GM18519 (cell line): ENCODE measurements at regions not wholly inside any gene's neighbourhood (a gene's known extent, or its start where the extent isn't known, plus 50 kb on each side); places are given as distances from the start of the nearest gene placed in this dataset.

Source experiments
- ATAC-seq: cut with Tn5 transposase; IDR thresholded peaks from one replicate; pipeline ENCODE4 v1.9.1; 2021; ENCODE audit warnings: mild to moderate bottlenecking, moderate library complexity; ENCODE audit not compliant: unreplicated experiment, low FRiP score

GRCh38 chr11:8820401-8820800 lies 90.6 kb upstream of the AKIP1 start:
- ATAC-seq = no peak

GRCh38 chr11:8822469-8822868 lies 88.5 kb upstream of the AKIP1 start:
- no peak for ATAC-seq

GRCh38 chr11:8823174-8823742 lies 87.7 kb upstream of the AKIP1 start:
- ATAC-seq = no peak

GRCh38 chr11:8826139-8826786 lies 84.7 kb upstream of the AKIP1 start:
- ATAC-seq = no peak

- ATAC-seq = no peak
Observed at GRCh38 chr11:8826901-8827560, 84.0 kb upstream of the AKIP1 start.

- ATAC-seq = no peak
Observed at GRCh38 chr11:8828046-8828445, 82.9 kb upstream of the AKIP1 start.

- ATAC-seq = no peak
Observed at GRCh38 chr11:8828580-8829361, 82.2 kb upstream of the AKIP1 start.

GRCh38 chr11:8829556-8829955 lies 81.4 kb upstream of the AKIP1 start:
- no peak for ATAC-seq

GRCh38 chr11:8830641-8831040 lies 80.3 kb upstream of the AKIP1 start:
- no peak for ATAC-seq

GRCh38 chr11:8831861-8832260 lies 79.1 kb upstream of the AKIP1 start:
- ATAC-seq = no peak

GRCh38 chr11:8832571-8833260 lies 78.3 kb upstream of the AKIP1 start:
- peak; percentile 73 for ATAC-seq

GRCh38 chr11:8833568-8834315 lies 77.2 kb upstream of the AKIP1 start:
- no peak for ATAC-seq

- ATAC-seq = no peak
Observed at GRCh38 chr11:8834379-8834778, 76.6 kb upstream of the AKIP1 start.

- no peak for ATAC-seq
Observed at GRCh38 chr11:8838248-8838647, 72.7 kb upstream of the AKIP1 start.

- ATAC-seq = no peak
Observed at GRCh38 chr11:8839306-8839956, 71.6 kb upstream of the AKIP1 start.

GRCh38 chr11:8839957-8840945 lies 70.7 kb upstream of the AKIP1 start:
- no peak for ATAC-seq

GRCh38 chr11:8841899-8842298 lies 69.1 kb upstream of the AKIP1 start:
- no peak for ATAC-seq

GRCh38 chr11:8858808-8859207 lies 52.2 kb upstream of the AKIP1 start:
- no peak for ATAC-seq
